GM23338 (cell line): ENCODE measurements at regions not wholly inside any gene's neighbourhood (a gene's known extent, or its start where the extent isn't known, plus 50 kb on each side); places are given as distances from the start of the nearest gene placed in this dataset.

Experiments
- EZH2 ChIP-seq: fragments of 200-600 bp; sonication (generic); IDR thresholded peaks from one replicate; pipeline ENCODE4 v1.8.0; 2017; ENCODE audit warnings: antibody characterized with exemption, mild to moderate bottlenecking, low read depth; ENCODE audit not compliant: unreplicated experiment
- POLR2AphosphoS5 ChIP-seq: IDR thresholded peaks from 2 replicates; pipeline ENCODE4 v1.6.1; 2016; ENCODE audit warnings: antibody characterized with exemption, low read depth
- TF ChIP-seq, protein P1 (sequence below), 2 experiments: fragments of 200-600 bp in 1 of 2; sonication (generic) in 1 of 2; conservative IDR thresholded peaks; 2 replicates each; pipeline versions ENCODE4 v1.5.1 to v1.6.1; 2016 to 2017; ENCODE audit warnings: antibody characterized with exemption in 2 of 2, low read depth in 2 of 2, mild to moderate bottlenecking in 2 of 2, moderate library complexity in 1 of 2
- TF ChIP-seq, protein P2 (sequence below): IDR thresholded peaks from one replicate; pipeline ENCODE4 v1.6.1; 2018; ENCODE audit warnings: antibody characterized with exemption; ENCODE audit not compliant: unreplicated experiment

DNA sequence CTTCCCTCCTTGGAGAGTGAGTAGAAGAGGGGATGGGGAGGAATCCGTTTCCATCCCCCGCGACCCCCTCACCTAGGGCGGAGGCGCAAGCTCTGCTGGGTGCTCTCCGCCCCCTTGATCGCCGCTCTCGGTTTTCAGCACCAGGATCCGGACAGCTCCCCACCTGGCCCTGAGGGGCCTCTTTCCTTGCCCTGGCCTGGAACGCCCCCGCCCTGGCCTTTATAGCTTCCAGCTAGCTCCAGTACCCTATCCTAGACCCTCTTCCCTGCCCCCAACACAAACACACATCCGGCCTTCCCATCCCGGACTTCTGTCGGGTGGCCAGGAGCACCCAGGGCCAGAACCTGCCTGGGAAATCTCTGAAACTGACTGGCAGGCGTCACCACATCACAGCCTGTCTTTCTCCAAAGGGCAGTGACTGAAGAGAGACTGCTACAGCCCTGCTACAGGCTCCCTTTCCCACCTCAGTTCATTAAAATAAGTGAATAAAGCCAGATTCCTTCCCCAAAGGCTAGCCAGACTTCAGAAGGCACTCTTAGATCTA is 72.3 kb upstream of the LEP start:
- TF ChIP-seq, protein P1, sequence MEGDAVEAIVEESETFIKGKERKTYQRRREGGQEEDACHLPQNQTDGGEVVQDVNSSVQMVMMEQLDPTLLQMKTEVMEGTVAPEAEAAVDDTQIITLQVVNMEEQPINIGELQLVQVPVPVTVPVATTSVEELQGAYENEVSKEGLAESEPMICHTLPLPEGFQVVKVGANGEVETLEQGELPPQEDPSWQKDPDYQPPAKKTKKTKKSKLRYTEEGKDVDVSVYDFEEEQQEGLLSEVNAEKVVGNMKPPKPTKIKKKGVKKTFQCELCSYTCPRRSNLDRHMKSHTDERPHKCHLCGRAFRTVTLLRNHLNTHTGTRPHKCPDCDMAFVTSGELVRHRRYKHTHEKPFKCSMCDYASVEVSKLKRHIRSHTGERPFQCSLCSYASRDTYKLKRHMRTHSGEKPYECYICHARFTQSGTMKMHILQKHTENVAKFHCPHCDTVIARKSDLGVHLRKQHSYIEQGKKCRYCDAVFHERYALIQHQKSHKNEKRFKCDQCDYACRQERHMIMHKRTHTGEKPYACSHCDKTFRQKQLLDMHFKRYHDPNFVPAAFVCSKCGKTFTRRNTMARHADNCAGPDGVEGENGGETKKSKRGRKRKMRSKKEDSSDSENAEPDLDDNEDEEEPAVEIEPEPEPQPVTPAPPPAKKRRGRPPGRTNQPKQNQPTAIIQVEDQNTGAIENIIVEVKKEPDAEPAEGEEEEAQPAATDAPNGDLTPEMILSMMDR (conservative IDR thresholded peaks at IDR 0.05; ENCODE audit: low read depth in 2 of 2): no peak
- TF ChIP-seq, protein P2, sequence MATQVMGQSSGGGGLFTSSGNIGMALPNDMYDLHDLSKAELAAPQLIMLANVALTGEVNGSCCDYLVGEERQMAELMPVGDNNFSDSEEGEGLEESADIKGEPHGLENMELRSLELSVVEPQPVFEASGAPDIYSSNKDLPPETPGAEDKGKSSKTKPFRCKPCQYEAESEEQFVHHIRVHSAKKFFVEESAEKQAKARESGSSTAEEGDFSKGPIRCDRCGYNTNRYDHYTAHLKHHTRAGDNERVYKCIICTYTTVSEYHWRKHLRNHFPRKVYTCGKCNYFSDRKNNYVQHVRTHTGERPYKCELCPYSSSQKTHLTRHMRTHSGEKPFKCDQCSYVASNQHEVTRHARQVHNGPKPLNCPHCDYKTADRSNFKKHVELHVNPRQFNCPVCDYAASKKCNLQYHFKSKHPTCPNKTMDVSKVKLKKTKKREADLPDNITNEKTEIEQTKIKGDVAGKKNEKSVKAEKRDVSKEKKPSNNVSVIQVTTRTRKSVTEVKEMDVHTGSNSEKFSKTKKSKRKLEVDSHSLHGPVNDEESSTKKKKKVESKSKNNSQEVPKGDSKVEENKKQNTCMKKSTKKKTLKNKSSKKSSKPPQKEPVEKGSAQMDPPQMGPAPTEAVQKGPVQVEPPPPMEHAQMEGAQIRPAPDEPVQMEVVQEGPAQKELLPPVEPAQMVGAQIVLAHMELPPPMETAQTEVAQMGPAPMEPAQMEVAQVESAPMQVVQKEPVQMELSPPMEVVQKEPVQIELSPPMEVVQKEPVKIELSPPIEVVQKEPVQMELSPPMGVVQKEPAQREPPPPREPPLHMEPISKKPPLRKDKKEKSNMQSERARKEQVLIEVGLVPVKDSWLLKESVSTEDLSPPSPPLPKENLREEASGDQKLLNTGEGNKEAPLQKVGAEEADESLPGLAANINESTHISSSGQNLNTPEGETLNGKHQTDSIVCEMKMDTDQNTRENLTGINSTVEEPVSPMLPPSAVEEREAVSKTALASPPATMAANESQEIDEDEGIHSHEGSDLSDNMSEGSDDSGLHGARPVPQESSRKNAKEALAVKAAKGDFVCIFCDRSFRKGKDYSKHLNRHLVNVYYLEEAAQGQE: peak; percentile 97
- no peak for TF ChIP-seq POLR2AphosphoS5
- TF ChIP-seq EZH2: no peak
